Stimulated activated CD4-positive, alpha-beta T cell treated with anti-CD3 and anti-CD28 coated beads, Interleukin-15, amount 100 ng/mL, for 24 hours (primary cell): ENCODE measurements at regions not wholly inside any gene's neighbourhood (a gene's known extent, or its start where the extent isn't known, plus 50 kb on each side); places are given as distances from the start of the nearest gene placed in this dataset.
"Not testable (repeated sequence)": the region's sequence is repeated elsewhere in the genome, so short reads cannot be mapped to it uniquely, and the experiment has no call there.

Experiments used
- DNase-seq: peaks from one replicate; pipeline ENCODE4 v3.0.0-alpha.2; 2020

DNA sequence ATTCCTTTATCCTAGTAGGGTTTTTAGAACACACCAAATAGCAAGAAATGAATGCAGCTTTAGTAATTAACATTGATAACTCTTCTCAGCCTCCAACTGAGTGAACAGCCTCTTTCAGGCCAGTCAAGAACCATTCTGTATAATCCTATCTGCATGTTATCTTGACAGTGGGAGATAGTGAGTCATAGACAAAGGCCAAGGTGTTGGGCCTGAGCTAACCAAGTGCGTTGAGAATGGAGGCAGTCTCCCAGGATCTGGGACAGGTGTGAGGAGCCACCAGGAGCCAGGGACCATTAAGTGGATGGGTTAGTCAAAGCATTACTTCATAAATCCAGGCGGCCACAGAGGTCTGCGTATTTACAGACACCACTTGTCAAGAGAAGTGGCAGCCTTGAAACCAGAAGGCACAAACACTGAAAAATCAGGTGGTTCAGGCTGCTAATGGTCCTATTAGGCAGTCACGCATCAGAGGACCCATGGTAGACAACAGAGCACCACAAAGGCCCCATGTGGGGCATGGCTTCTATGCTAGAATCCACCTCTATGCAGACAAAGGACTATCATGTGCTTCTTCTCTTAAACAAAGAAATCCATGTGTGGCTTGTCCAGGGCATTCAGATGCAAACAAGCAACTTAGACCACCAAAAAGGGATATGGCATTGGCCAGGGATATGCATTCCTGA lies 409.7 kb upstream of the PIK3R1 start:
- no peak for DNase-seq

- no peak for DNase-seq
Observed at GRCh38 chr5:67802766-67803165, 412.8 kb upstream of the PIK3R1 start.

DNA sequence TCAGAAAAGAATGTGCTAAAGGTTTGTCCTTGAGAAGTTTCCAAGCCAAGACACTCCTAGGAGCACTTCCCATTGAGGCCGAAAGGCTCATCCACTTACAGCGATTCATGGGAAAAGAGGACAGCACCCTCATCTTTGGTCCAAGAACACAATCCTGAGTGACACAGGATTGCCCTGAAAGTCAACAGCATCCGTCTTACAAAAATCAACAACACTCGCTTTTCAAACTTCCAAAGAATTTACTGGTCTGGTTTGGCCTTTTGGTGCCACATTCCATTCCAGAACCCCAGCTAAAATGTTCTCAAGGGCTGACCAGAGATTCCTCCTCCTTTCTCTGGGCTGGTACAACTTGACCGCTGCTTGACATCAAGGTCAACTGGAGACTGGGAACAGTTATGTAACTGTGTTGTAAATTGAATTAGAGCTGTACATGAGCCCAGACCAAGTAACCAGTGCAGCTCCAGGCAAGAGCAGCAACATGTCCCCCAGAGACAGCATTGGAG lies 415.8 kb upstream of the PIK3R1 start:
- no peak for DNase-seq

GRCh38 chr5:67798470-67798869 lies 417.1 kb upstream of the PIK3R1 start:
- not testable (repeated sequence) for DNase-seq

GRCh38 chr5:67795781-67796477 lies 419.6 kb upstream of the PIK3R1 start:
- no peak for DNase-seq

- no peak for DNase-seq
Observed at GRCh38 chr5:67793966-67794365, 421.6 kb upstream of the PIK3R1 start.

DNA sequence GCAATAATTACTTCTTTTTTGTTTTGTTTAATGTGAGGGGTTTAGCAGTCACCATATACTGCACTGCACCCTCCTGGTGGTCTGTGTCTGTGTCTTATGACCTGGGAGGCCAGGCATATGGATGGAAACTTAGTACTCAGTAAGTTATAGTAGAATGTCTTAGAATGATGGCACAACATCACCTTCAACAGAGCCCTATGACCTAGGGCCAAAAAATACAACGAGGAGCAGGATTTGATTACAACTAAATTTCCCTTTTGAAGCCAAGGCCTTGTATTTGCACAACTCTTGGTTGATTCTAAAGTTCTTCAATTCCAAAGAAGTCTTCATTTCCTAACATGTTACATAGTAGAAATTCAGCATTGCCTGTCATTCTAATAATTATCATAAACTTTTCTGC lies 422.1 kb upstream of the PIK3R1 start:
- no peak for DNase-seq

- DNase-seq, result no peak
Observed at GRCh38 chr5:67792891-67793290, 422.7 kb upstream of the PIK3R1 start.

GRCh38 chr5:67790390-67790789 lies 425.2 kb upstream of the PIK3R1 start:
- DNase-seq, result no peak

- DNase-seq, result not testable (repeated sequence)
Observed at GRCh38 chr5:67779893-67780623, 435.5 kb upstream of the PIK3R1 start.

GRCh38 chr5:67774786-67775185 lies 440.8 kb upstream of the PIK3R1 start:
- DNase-seq, result no peak

DNA sequence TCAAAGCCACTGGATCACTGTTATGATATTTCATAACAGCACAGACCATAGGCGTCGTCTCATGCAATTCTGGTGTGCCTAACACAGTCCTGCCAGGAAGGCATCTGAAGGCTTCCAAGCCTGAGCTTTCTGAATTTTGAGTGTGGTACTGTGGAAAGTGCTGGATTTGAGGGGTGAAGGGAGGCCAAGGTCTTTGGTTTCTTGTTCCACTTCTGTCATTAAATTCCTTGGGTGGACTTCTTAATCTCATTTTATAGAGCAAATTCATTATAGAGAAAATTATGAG lies 441.3 kb upstream of the PIK3R1 start:
- DNase-seq, result no peak

DNA sequence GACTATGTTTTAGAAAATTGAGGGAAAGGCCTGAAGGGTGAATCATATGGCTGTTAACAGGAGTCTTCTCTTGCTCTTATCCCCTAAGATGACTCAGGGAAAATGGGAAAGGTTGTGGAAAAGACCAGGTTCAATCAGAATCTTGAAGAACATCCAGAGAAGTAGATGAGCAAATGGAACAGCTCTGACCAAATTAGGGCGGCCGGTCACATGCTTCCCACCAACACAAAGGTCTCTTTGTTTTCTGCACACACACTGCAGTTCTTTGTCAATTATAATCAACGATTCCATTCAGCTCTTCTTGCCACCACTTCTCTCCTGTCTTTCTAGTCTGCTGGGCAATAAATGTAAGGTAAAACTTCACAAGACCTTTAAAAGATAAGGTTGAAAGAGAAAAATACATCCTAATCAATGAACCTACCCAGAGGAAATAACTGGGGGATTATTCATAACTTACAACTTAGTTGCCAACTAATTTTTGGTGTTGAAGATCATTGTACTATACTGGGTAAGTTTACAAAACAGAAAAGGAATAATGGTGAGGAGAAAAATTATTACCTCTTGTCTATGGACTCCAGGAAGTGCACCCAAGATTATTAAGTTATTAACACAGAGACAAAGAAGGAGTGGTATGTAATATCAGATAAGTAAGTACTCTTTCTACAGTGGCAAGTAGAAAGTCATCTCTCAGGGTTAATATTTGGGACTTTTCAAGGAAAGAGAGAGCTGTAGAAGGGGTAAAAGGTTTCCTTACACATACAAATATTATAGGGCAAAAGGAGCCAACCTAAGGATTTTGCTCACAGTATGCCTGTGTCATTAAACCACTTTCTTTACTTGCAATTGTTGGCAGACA lies 441.9 kb upstream of the PIK3R1 start:
- no peak for DNase-seq

- no peak for DNase-seq
Observed at GRCh38 chr5:67771791-67772190, 443.8 kb upstream of the PIK3R1 start.

DNA sequence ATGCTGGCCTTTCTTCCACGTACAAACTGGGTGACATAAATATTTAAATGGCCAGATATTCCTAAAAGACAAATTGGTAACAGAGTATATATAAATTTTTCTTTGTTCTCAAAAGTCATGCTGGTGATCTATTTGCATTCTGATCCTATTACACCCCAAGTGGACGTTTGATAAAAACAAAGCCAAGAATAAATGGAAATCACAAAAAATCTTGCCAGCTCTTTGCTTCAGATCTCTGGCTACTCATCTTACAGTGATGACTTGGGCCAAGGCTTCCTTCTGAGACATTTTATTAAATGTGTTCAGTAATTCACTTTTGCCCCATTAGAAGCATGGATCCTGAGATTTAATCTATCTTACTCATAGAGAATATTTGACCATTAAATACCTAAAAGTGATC lies 444.3 kb upstream of the PIK3R1 start:
- DNase-seq, result no peak

DNA sequence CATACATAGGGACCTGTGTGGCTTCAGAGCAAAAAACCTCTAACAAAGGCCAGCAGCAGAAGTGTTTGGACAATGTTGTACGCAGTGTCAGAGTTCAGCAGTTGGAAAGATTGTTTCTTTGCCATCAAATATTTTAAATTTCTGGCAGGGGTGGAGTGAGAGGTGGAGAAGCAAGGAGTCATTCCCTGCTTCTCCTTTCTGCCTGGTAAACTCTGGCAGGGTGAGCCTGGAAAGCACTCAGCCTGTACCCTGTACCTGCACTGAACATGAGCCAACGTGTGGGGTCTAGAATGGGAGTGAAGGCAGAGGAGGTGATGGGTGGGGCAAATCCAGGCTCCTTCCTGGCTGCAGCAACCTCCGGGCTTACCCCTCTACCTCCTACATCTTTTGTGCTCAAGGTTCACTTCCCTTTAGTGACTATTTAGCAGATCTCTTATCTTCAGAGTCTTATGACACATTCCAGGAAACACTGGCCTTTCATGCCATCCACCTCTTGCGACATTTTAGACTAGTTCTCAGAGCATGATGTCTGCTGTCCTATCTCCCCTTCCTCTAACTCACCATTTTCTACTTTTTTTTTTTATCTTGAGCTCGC lies 445.0 kb upstream of the PIK3R1 start:
- DNase-seq, result no peak

GRCh38 chr5:67765697-67766096 lies 449.9 kb upstream of the PIK3R1 start:
- no peak for DNase-seq

DNA sequence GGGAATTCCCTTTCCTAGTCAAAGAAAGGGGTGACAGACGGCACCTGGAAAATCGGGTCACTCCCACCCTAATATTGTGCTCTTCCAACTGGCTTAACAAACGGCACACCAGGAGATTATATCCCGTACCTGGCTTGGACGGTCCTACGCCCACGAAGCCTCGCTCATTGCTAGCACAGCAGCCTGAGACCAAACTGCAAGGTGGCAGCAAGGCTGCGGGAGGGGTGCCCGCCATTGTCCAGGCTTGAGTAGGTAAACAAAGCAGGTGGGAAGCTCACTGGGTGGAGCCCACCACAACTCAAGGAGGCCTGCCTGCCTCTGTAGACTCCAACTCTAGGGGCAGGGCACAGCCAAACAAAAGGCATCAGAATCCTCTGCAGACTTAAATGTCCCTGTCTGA lies 457.8 kb upstream of the PIK3R1 start:
- not testable (repeated sequence) for DNase-seq

DNA sequence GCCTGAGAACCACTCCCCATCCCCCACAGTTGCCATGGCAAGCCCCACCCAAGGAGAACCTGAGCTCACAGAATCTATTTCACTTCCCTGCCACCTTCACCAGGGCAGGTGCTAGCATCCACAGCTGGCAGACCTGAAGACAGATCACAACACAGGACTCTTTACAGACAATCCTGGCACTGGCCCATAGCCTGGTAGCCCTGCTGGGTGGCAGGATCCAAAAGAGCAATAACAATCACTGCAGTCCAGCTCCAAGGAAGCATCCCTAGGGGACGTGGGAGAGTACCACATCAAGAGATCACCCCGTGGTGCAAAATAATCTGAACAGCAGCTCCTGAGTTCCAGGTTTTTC lies 463.2 kb upstream of the PIK3R1 start:
- no peak for DNase-seq

- no peak for DNase-seq
Observed at GRCh38 chr5:67748165-67748690, 467.3 kb upstream of the PIK3R1 start.

DNA sequence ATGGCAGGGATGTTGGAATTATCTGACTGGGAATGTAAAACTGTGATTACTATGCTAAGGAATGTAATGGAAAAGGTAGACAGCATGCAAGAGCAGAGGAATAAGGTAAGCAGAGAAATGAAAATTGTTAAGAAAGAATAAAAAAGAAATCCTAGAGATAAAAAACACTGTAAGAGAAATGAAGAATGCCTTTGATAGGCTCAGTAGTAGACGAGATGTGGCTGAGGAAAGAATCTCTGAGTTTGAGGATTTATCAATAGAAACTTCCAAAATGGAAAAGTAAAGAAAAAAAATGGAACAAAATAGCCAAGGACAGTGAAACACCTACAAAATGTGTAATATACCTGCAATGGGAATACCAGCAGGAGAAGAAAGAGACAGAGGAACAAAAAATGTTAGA lies 468.5 kb upstream of the PIK3R1 start:
- no peak for DNase-seq

DNA sequence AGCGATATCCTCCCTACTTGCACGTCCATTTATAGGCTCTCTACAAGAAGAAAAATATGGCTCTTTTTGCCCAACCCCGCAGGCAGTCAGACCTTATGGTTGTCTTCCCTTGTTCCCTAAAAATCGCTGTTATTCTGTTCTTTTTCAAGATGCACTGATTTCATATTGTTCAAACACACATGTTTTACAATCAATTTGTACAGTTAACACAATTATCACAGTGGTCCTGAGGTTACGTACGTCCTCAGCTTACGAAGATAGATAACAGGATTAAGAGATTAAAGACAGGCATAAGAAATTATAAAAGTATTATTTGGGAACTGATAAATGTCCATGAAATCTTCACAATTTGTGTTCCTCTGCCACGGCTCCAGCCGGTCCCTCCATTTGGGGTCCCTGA lies 468.9 kb upstream of the PIK3R1 start:
- DNase-seq, result not testable (repeated sequence)

DNA sequence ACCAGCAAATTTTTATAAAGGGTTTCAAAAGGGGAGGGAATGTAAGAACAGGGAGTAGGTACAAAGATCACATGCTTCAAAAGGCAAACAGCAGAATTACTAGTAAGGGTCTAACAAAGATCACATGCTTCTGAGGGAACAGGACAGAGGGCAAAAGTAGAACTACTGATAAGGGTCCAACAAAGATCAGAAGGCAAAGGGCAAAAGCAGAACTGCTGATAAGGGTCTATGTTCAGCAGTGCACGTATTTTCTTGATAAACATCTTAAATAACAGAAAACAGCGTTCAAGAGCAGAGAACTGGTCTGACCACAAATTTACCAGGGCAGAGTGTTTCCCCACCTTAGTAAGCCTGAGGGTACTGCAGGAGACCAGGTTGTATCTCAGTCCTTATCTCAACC lies 469.5 kb upstream of the PIK3R1 start:
- DNase-seq, result no peak
